ES-I3 (cell line): ENCODE measurements at regions not wholly inside any gene's neighbourhood (a gene's known extent, or its start where the extent isn't known, plus 50 kb on each side); places are given as distances from the start of the nearest gene placed in this dataset.

Source experiments
- H3K36me3 ChIP-seq: 2 replicates; pipeline ENCODE4 v1.6.1; 2013; ENCODE audit warnings: mild to moderate bottlenecking, low read length, control low read depth, moderate library complexity; ENCODE audit not compliant: insufficient read depth
- H3K4me1 ChIP-seq: 2 replicates; pipeline ENCODE4 v1.6.1; 2013; ENCODE audit warnings: mild to moderate bottlenecking, control low read depth, low read length; ENCODE audit not compliant: insufficient read depth
- H3K9ac ChIP-seq: 2 replicates; pipeline ENCODE4 v1.6.1; 2013; ENCODE audit warnings: low read depth, mild to moderate bottlenecking, low read length, moderate library complexity
- H3K9me3 ChIP-seq: 2 replicates; pipeline ENCODE4 v1.6.1; 2013; ENCODE audit warnings: mild to moderate bottlenecking, low read length, moderate library complexity; ENCODE audit not compliant: control insufficient read depth, insufficient read depth

- Histone ChIP-seq H3K9me3 (no peaks in the 10 kb centered on the region), H3K9ac (no peak overlapping the region), H3K36me3 (no peaks in the 10 kb centered on the region), H3K4me1 (peaks cover 9% of the 10 kb centered on the region)
These were observed 624.7 kb upstream of the IGFBP3 start for GRCh38 chr7:46545790-46546189.

- Histone ChIP-seq H3K9ac (no peak overlapping the region), H3K36me3 (no peaks in the 10 kb centered on the region)
These were observed 623.4 kb upstream of the IGFBP3 start for GRCh38 chr7:46544396-46545008.

DNA sequence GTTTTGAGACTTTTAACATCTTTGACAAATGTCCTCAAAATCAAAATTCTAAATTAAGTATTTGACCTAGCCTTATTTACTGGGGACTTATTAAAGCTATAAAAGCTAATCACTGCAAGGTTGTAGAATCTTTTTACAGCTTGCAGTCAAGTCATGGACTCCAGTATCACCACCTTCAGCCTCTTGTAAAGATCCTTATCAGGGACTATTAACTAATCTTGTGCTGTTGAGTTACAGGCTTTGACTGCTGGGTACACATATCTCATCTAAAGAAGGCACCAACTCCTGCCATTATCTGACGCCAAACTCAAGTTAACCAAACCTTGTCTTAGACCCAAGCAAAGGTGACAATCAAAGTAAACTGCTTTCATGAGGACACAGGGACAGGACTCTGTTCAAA is 621.0 kb upstream of the IGFBP3 start:
- Histone ChIP-seq H3K36me3 (no peaks in the 10 kb centered on the region), H3K9ac (no peak overlapping the region)

More at GRCh38 chr7:46544396-46545008, 623.4 kb upstream of the IGFBP3 start:
- peaks cover 17% of the 10 kb centered on the region for H3K4me1 ChIP-seq
- H3K9me3 ChIP-seq = no peaks in the 10 kb centered on the region

GRCh38 chr7:46539892-46540483 is 618.9 kb upstream of the IGFBP3 start:
- Histone ChIP-seq H3K4me1 (peaks cover 18% of the 10 kb centered on the region; the same call in 1 of the 2 replicates), H3K9ac (no peak overlapping the region), H3K9me3 (0 out of 2 replicates have a peak, but pooled peaks cover 3% of the 10 kb centered on the region), H3K36me3 (no peaks in the 10 kb centered on the region)

More for the DNA sequence above, 621.0 kb upstream of the IGFBP3 start:
- Histone ChIP-seq H3K9me3 (no peaks in the 10 kb centered on the region), H3K4me1 (peaks cover 18% of the 10 kb centered on the region)

GRCh38 chr7:46537191-46537905 is 616.3 kb upstream of the IGFBP3 start:
- Histone ChIP-seq H3K9ac (no peak overlapping the region), H3K4me1 (peaks cover 9% of the 10 kb centered on the region; the same call in 1 of the 2 replicates), H3K36me3 (no peaks in the 10 kb centered on the region), H3K9me3 (0 out of 2 replicates have a peak, but pooled peaks cover 3% of the 10 kb centered on the region)

GRCh38 chr7:46534664-46535588 is 613.9 kb upstream of the IGFBP3 start:
- Histone ChIP-seq H3K36me3 (no peaks in the 10 kb centered on the region), H3K9ac (no peak overlapping the region), H3K9me3 (0 out of 2 replicates have a peak, but pooled peaks cover 3% of the 10 kb centered on the region), H3K4me1 (peaks cover 6% of the 10 kb centered on the region; the same call in 1 of the 2 replicates)

DNA sequence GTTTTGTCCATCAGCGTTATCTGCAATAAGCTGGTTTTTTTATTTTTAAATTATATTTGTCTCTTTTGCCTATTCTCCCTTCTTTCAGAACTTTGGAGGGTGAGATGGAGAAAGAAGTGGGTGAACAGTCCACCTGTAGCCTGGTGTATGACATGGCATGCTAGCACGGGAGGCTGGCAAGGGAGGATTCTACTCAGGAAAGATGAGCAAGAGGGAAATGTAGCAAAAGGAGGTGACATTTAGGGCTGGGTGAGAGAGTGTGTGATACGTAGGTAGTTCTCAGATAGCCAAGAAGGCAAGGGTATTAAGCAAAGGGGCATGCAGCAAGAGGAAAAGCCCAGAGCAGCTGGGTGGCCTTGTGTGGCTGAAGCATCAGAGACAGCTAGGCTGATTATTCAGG is 612.9 kb upstream of the IGFBP3 start:
- 0 out of 2 replicates have a peak, but pooled peaks cover 3% of the 10 kb centered on the region for H3K9me3 ChIP-seq
- no peak overlapping the region for H3K9ac ChIP-seq
- no peaks in the 10 kb centered on the region for H3K4me1 ChIP-seq
- H3K36me3 ChIP-seq = no peaks in the 10 kb centered on the region

- Histone ChIP-seq H3K36me3 (no peaks in the 10 kb centered on the region), H3K9me3 (peaks cover 7% of the 10 kb centered on the region; the same call in 1 of the 2 replicates), H3K9ac (no peak overlapping the region), H3K4me1 (no peaks in the 10 kb centered on the region)
These were observed 611.5 kb upstream of the IGFBP3 start for GRCh38 chr7:46532571-46532970.

DNA sequence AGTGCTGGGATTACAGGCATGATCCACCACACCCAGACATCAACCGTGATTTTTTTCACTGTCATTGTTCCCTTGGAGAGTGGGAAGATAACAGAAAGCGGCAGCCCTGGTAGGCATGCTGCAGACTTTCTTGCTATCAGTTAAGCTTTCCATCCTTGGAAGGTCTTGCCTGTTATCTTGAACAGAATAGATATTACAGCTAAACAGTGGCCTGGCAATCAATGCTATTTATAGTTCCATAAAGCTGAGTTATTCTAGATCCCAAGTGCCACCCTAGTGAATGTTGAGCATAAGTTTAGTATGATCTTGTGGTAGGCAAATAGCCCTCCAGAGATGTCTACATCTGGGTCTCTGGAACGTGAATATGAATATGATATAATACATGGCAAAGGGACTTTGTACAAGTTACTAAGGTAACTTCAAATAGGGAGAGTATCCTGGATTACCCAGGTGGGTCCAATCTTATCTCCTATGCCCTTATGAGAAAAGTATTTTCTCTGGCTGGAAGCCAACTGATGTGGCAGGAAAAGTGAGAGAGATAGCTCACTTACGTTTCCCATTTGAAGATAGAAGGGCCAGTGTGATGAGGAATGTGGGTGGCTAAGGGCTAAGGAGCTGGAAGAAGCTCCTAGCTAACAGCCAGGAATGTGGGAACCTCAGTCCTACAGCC is 609.1 kb upstream of the IGFBP3 start:
- Histone ChIP-seq H3K9me3 (peaks cover 8% of the 10 kb centered on the region; the same call in 1 of the 2 replicates), H3K4me1 (no peaks in the 10 kb centered on the region), H3K9ac (no peak overlapping the region), H3K36me3 (no peaks in the 10 kb centered on the region)

DNA sequence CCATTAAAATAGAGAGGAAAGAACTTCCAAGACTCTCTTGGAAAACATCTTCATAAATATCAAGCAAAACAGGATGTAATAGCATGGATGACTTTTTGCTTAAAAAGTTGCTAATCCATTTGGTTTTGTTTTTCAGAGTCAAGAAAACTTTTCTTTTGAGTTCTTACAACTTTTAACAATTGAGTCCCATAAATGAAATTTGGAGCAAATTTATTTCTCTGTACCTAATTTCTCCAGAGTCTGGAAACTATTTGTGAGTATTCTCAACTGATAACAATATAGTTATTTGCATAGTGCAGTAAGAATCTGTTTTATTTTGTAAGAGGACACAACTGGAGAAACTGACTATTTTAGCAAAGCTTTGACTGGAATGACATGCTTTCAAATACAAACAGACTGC is 606.3 kb upstream of the IGFBP3 start:
- Histone ChIP-seq H3K9ac (no peak overlapping the region), H3K9me3 (peaks cover 8% of the 10 kb centered on the region; the same call in 1 of the 2 replicates), H3K4me1 (no peaks in the 10 kb centered on the region), H3K36me3 (no peaks in the 10 kb centered on the region)

GRCh38 chr7:46525876-46526275 is 604.8 kb upstream of the IGFBP3 start:
- H3K9ac ChIP-seq = no peak overlapping the region
- H3K36me3 ChIP-seq = no peaks in the 10 kb centered on the region
- H3K9me3 ChIP-seq = peaks cover 8% of the 10 kb centered on the region; the same call in 1 of the 2 replicates
- H3K4me1 ChIP-seq = no peaks in the 10 kb centered on the region

GRCh38 chr7:46524350-46524749 is 603.3 kb upstream of the IGFBP3 start:
- no peak overlapping the region for H3K9ac ChIP-seq
- H3K36me3 ChIP-seq = no peaks in the 10 kb centered on the region
- H3K4me1 ChIP-seq = no peaks in the 10 kb centered on the region
- H3K9me3 ChIP-seq = peaks cover 8% of the 10 kb centered on the region; the same call in 1 of the 2 replicates

GRCh38 chr7:46522354-46522906 is 601.4 kb upstream of the IGFBP3 start:
- Histone ChIP-seq H3K9ac (no peak overlapping the region), H3K9me3 (peaks cover 4% of the 10 kb centered on the region; the same call in 1 of the 2 replicates), H3K36me3 (no peaks in the 10 kb centered on the region), H3K4me1 (no peaks in the 10 kb centered on the region)
